OCI-LY3 (cell line): ENCODE measurements at regions not wholly inside any gene's neighbourhood (a gene's known extent, or its start where the extent isn't known, plus 50 kb on each side); places are given as distances from the start of the nearest gene placed in this dataset.

Experiments
- EZH2phosphoT487 ChIP-seq: fragments of 200-600 bp; shearing (Covaris generic); IDR thresholded peaks from 2 replicates; pipeline ENCODE4 v1.6.1; 2018; ENCODE audit warnings: antibody characterized with exemption, mixed run types, low read depth
- TF ChIP-seq, protein P1 (sequence below): fragments of 200-600, 300-600 bp; sonication (generic); IDR thresholded peaks from 2 replicates; pipeline ENCODE4 v1.5.1; 2014; ENCODE audit warnings: antibody characterized with exemption, low read length, low read depth

DNA sequence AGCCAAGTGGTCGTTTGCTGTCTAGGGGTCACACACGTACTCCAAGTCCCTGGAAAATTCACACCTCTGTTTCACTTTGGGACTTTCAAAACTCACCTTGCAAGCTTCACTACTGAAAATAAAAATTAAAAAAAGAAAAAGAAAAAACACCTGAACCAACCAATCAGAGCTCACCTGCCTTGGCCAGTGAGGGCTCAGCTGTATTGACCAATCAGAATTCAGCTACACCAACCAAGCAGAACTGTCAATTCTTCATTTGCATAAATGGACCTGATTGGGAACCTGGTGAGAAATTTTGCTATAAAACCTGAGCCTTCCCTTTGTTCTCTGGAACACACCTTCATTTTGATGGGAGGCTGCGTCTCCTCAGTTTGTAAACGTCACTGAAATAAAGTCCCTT is 176.4 kb downstream of the TTC32 start:
- TF ChIP-seq, protein P1, sequence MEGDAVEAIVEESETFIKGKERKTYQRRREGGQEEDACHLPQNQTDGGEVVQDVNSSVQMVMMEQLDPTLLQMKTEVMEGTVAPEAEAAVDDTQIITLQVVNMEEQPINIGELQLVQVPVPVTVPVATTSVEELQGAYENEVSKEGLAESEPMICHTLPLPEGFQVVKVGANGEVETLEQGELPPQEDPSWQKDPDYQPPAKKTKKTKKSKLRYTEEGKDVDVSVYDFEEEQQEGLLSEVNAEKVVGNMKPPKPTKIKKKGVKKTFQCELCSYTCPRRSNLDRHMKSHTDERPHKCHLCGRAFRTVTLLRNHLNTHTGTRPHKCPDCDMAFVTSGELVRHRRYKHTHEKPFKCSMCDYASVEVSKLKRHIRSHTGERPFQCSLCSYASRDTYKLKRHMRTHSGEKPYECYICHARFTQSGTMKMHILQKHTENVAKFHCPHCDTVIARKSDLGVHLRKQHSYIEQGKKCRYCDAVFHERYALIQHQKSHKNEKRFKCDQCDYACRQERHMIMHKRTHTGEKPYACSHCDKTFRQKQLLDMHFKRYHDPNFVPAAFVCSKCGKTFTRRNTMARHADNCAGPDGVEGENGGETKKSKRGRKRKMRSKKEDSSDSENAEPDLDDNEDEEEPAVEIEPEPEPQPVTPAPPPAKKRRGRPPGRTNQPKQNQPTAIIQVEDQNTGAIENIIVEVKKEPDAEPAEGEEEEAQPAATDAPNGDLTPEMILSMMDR, result no peak
- TF ChIP-seq EZH2phosphoT487, result no peak
